ENCODE measurements at regions not wholly inside any gene's neighbourhood (a gene's known extent, or its start where the extent isn't known, plus 50 kb on each side); places are given as distances from the start of the nearest gene placed in this dataset.

- H3K36me3 ChIP-seq (ENCODE audit: control insufficient read depth in 1 of 2, insufficient read depth in 2 of 2, low read length in 2 of 2), result no peaks in the 10 kb centered on the region
- no peak overlapping the region for H3K4me3 ChIP-seq (ENCODE audit: low read depth in 1 of 2, low read length in 2 of 2)
- no peak overlapping the region for H3K9ac ChIP-seq (ENCODE audit: low read depth in 1 of 2, low read length in 2 of 2)
- H3K27ac ChIP-seq (ENCODE audit: low read depth, low read length), result no peak overlapping the region
- H3K4me1 ChIP-seq (ENCODE audit: control insufficient read depth in 1 of 2, insufficient read depth in 2 of 2, low read length in 2 of 2), result no peaks in the 10 kb centered on the region
- no peaks in the 10 kb centered on the region for H3K27me3 ChIP-seq (ENCODE audit: control insufficient read depth in 1 of 2, insufficient read depth in 2 of 2, low read length in 2 of 2)
- H3K9me3 ChIP-seq (ENCODE audit: control insufficient read depth in 1 of 2, low read length in 2 of 2), result peaks cover 0 to 3% of the 10 kb centered on the region in 2 donors
These were observed 248.8 kb upstream of the CDIN1 start for GRCh38 chr15:36330598-36330997.

DNA sequence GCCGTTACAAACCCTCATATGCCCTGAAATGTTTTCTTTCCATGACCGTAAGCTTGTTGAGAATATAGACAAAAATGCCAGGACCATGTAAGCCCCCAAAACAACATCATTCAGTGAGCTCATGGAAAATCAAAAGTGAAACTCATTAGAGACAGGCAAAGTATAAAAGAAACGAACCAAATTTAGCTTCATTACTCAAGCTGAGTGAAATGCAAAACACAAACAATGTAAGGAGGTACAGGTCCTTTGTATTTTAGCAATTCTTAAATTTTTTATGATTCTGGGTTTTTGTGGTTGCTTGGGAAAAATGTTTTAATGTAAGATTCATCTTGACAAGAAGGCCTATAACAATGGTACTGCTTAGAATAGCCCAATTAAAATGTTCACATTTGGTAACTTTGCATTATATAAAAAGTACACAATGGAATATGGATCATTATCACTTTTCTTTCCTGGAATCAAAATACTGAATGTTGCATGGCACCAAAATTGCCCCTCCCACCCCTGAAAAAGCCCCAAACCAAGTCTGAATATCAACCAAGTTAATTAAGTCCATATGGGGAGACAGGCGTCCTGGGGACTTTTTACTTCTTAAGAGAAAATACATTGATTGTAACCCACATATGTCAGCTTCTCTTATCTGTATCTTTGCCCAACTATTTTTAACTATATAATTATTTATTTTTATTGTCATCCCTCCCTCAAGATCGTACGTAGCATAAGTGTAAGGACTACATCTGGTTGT lies 247.7 kb upstream of the CDIN1 start:
- no peaks in the 10 kb centered on the region for H3K36me3 ChIP-seq (ENCODE audit: control insufficient read depth in 1 of 2, insufficient read depth in 2 of 2, low read length in 2 of 2)
- no peaks in the 10 kb centered on the region for H3K27me3 ChIP-seq (ENCODE audit: control insufficient read depth in 1 of 2, insufficient read depth in 2 of 2, low read length in 2 of 2)
- no peak overlapping the region for H3K9ac ChIP-seq (ENCODE audit: low read depth in 1 of 2, low read length in 2 of 2)
- no peaks in the 10 kb centered on the region for H3K4me1 ChIP-seq (ENCODE audit: control insufficient read depth in 1 of 2, insufficient read depth in 2 of 2, low read length in 2 of 2)
- peak overlapping the region in 1 of 2 donors; percentile 43 for H3K4me3 ChIP-seq (ENCODE audit: low read depth in 1 of 2, low read length in 2 of 2)
- no peaks in the 10 kb centered on the region for H3K9me3 ChIP-seq (ENCODE audit: control insufficient read depth in 1 of 2, low read length in 2 of 2)
- no peak overlapping the region for H3K27ac ChIP-seq (ENCODE audit: low read depth, low read length)

DNA sequence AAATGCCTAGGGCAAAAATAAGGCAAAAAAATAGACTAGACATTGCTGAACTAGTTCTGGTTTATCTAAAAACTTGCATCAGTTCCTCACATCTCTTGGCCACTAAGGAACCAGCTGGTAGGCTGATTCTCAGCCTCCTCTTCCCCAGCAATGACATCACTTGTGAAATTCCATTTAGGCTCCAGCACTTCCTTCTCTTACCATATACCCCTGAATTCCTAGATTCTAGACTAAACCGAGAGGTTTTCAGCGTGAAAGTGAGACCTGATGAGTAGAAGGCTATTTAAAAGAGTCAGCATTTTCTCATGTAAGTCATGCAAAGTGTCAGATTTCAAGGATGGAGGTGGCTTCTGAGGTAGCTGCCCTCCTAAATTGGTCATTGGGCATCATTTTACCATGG lies 247.1 kb upstream of the CDIN1 start:
- Histone ChIP-seq H3K36me3 (ENCODE audit: control insufficient read depth in 1 of 2, insufficient read depth in 2 of 2, low read length in 2 of 2) (no peaks in the 10 kb centered on the region), H3K4me1 (ENCODE audit: control insufficient read depth in 1 of 2, insufficient read depth in 2 of 2, low read length in 2 of 2) (no peaks in the 10 kb centered on the region), H3K27ac (ENCODE audit: low read depth, low read length) (no peak overlapping the region), H3K9ac (ENCODE audit: low read depth in 1 of 2, low read length in 2 of 2) (no peak overlapping the region), H3K27me3 (ENCODE audit: control insufficient read depth in 1 of 2, insufficient read depth in 2 of 2, low read length in 2 of 2) (no peaks in the 10 kb centered on the region), H3K9me3 (ENCODE audit: control insufficient read depth in 1 of 2, low read length in 2 of 2) (no peaks in the 10 kb centered on the region), H3K4me3 (ENCODE audit: low read depth in 1 of 2, low read length in 2 of 2) (no peak overlapping the region)

- no peaks in the 10 kb centered on the region for H3K36me3 ChIP-seq (ENCODE audit: control insufficient read depth in 1 of 2, insufficient read depth in 2 of 2, low read length in 2 of 2)
- no peak overlapping the region for H3K27ac ChIP-seq (ENCODE audit: low read depth, low read length)
- H3K4me3 ChIP-seq (ENCODE audit: low read depth in 1 of 2, low read length in 2 of 2), result no peak overlapping the region
- no peaks in the 10 kb centered on the region for H3K9me3 ChIP-seq (ENCODE audit: control insufficient read depth in 1 of 2, low read length in 2 of 2)
- H3K4me1 ChIP-seq (ENCODE audit: control insufficient read depth in 1 of 2, insufficient read depth in 2 of 2, low read length in 2 of 2), result no peaks in the 10 kb centered on the region
- no peaks in the 10 kb centered on the region for H3K27me3 ChIP-seq (ENCODE audit: control insufficient read depth in 1 of 2, insufficient read depth in 2 of 2, low read length in 2 of 2)
- H3K9ac ChIP-seq (ENCODE audit: low read depth in 1 of 2, low read length in 2 of 2), result no peak overlapping the region
These were observed 246.5 kb upstream of the CDIN1 start for GRCh38 chr15:36332896-36333295.

DNA sequence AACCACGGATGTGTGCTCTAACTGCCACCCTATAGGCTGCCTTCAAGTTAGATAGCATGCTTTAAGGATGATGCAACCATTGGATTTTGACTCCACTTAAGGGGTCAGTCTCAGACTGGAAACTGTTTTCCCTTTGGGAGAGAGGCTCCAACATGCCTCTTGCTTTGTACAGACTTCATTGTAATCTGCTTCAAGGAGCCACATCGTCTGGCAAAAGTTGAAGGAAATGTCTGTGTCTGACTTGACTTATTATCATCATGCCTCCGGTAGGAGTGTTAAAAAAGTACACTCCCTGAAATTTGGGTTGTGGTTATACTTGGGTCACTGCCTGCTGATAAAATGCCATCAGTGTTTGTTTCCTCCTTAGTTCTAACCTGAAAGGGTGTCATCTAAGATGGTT lies 245.4 kb upstream of the CDIN1 start:
- H3K4me3 ChIP-seq (ENCODE audit: low read depth in 1 of 2, low read length in 2 of 2), result no peak overlapping the region
- no peaks in the 10 kb centered on the region for H3K27me3 ChIP-seq (ENCODE audit: control insufficient read depth in 1 of 2, insufficient read depth in 2 of 2, low read length in 2 of 2)
- H3K4me1 ChIP-seq (ENCODE audit: control insufficient read depth in 1 of 2, insufficient read depth in 2 of 2, low read length in 2 of 2), result no peaks in the 10 kb centered on the region
- H3K36me3 ChIP-seq (ENCODE audit: control insufficient read depth in 1 of 2, insufficient read depth in 2 of 2, low read length in 2 of 2), result no peaks in the 10 kb centered on the region
- no peak overlapping the region for H3K27ac ChIP-seq (ENCODE audit: low read depth, low read length)
- H3K9ac ChIP-seq (ENCODE audit: low read depth in 1 of 2, low read length in 2 of 2), result no peak overlapping the region
- H3K9me3 ChIP-seq (ENCODE audit: control insufficient read depth in 1 of 2, low read length in 2 of 2), result no peaks in the 10 kb centered on the region

GRCh38 chr15:36335224-36335623 lies 244.2 kb upstream of the CDIN1 start:
- H3K9ac ChIP-seq (ENCODE audit: low read depth in 1 of 2, low read length in 2 of 2), result no peak overlapping the region
- no peak overlapping the region for H3K4me3 ChIP-seq (ENCODE audit: low read depth in 1 of 2, low read length in 2 of 2)
- no peaks in the 10 kb centered on the region for H3K27me3 ChIP-seq (ENCODE audit: control insufficient read depth in 1 of 2, insufficient read depth in 2 of 2, low read length in 2 of 2)
- H3K4me1 ChIP-seq (ENCODE audit: control insufficient read depth in 1 of 2, insufficient read depth in 2 of 2, low read length in 2 of 2), result no peaks in the 10 kb centered on the region
- no peaks in the 10 kb centered on the region for H3K36me3 ChIP-seq (ENCODE audit: control insufficient read depth in 1 of 2, insufficient read depth in 2 of 2, low read length in 2 of 2)
- no peak overlapping the region for H3K27ac ChIP-seq (ENCODE audit: low read depth, low read length)
- H3K9me3 ChIP-seq (ENCODE audit: control insufficient read depth in 1 of 2, low read length in 2 of 2), result no peaks in the 10 kb centered on the region

DNA sequence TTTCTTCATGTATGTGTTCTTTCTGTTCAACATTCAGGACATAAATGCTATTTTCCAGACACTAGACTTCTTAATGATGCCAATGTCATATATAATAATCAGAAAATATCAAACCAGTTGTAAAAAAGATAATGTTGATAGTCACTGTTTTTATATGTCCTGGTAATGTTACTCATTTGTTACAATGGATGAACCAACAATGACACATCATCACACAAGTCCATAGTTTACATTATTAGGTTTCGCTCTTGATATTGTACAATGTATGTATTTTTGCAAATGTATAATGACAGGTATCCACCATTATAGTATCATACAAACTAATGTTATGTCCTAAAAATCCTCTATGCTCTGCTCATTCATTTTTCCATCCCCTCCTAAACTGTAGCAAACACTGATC lies 243.8 kb upstream of the CDIN1 start:
- no peak overlapping the region for H3K27ac ChIP-seq (ENCODE audit: low read depth, low read length)
- H3K9ac ChIP-seq (ENCODE audit: low read depth in 1 of 2, low read length in 2 of 2), result no peak overlapping the region
- no peak overlapping the region for H3K4me3 ChIP-seq (ENCODE audit: low read depth in 1 of 2, low read length in 2 of 2)

GRCh38 chr15:36344887-36345286 lies 234.5 kb upstream of the CDIN1 start:
- Histone ChIP-seq H3K4me1 (ENCODE audit: control insufficient read depth in 1 of 2, insufficient read depth in 2 of 2, low read length in 2 of 2) (no peaks in the 10 kb centered on the region), H3K9me3 (ENCODE audit: control insufficient read depth in 1 of 2, low read length in 2 of 2) (no peaks in the 10 kb centered on the region), H3K27me3 (ENCODE audit: control insufficient read depth in 1 of 2, insufficient read depth in 2 of 2, low read length in 2 of 2) (no peaks in the 10 kb centered on the region), H3K27ac (ENCODE audit: low read depth, low read length) (no peak overlapping the region), H3K9ac (ENCODE audit: low read depth in 1 of 2, low read length in 2 of 2) (no peak overlapping the region), H3K4me3 (ENCODE audit: low read depth in 1 of 2, low read length in 2 of 2) (no peak overlapping the region), H3K36me3 (ENCODE audit: control insufficient read depth in 1 of 2, insufficient read depth in 2 of 2, low read length in 2 of 2) (no peaks in the 10 kb centered on the region)

More for the DNA sequence above, 243.8 kb upstream of the CDIN1 start:
- H3K4me1 ChIP-seq (ENCODE audit: control insufficient read depth in 1 of 2, insufficient read depth in 2 of 2, low read length in 2 of 2), result no peaks in the 10 kb centered on the region
- H3K9me3 ChIP-seq (ENCODE audit: control insufficient read depth in 1 of 2, low read length in 2 of 2), result no peaks in the 10 kb centered on the region
- no peaks in the 10 kb centered on the region for H3K36me3 ChIP-seq (ENCODE audit: control insufficient read depth in 1 of 2, insufficient read depth in 2 of 2, low read length in 2 of 2)
- no peaks in the 10 kb centered on the region for H3K27me3 ChIP-seq (ENCODE audit: control insufficient read depth in 1 of 2, insufficient read depth in 2 of 2, low read length in 2 of 2)

DNA sequence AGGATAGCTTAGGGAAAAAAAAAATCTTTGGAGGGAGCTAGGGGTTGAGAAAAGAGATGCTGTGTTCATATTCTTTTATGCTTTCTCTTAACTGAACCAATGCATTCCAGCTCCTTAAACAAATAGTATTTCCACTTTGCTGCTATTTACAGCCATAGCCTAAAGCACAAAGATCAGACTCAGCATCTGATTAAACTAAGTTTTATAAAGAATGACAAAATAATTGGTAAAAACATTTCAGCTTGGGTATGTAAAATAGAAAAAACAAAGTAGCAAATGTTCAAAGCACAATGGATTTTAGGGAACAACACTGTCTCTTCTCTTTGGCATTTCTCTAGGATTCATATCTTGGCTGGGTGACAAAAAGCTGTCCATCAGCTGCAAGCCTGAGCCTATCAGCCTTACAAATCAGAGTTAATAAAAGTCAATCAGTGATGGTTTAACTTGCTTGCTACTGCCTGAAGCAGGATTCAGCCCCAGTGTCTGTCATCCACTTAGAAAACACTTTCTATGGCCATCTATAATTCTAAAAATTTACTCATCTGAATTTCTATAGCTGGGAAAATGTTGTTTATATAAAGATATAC lies 232.1 kb upstream of the CDIN1 start:
- H3K4me3 ChIP-seq (ENCODE audit: low read depth in 1 of 2, low read length in 2 of 2), result no peak overlapping the region
- H3K27me3 ChIP-seq (ENCODE audit: control insufficient read depth in 1 of 2, insufficient read depth in 2 of 2, low read length in 2 of 2), result no peaks in the 10 kb centered on the region
- no peaks in the 10 kb centered on the region for H3K9me3 ChIP-seq (ENCODE audit: control insufficient read depth in 1 of 2, low read length in 2 of 2)
- no peak overlapping the region for H3K9ac ChIP-seq (ENCODE audit: low read depth in 1 of 2, low read length in 2 of 2)
- no peak overlapping the region for H3K27ac ChIP-seq (ENCODE audit: low read depth, low read length)
- H3K4me1 ChIP-seq (ENCODE audit: control insufficient read depth in 1 of 2, insufficient read depth in 2 of 2, low read length in 2 of 2), result no peaks in the 10 kb centered on the region
- no peaks in the 10 kb centered on the region for H3K36me3 ChIP-seq (ENCODE audit: control insufficient read depth in 1 of 2, insufficient read depth in 2 of 2, low read length in 2 of 2)

DNA sequence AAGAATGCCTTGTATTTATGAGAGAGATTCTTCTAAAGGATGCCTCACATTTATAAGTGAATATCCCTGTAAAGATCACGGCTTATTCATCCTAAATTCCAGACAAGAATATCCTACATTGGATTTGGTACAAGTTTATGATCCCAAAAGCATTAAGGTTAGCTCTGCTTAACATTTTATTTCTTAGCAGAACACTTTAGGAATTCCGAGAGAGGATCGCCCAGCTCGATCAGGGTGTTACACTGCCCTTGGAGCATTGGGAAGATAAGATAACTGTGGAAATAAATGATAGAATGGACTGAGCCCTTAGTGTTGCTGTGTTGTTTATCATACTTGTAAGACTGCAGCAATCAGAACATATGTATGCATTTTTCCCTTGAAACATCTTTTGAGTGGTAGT lies 223.0 kb upstream of the CDIN1 start:
- no peak overlapping the region for H3K9ac ChIP-seq (ENCODE audit: low read depth in 1 of 2, low read length in 2 of 2)
- H3K9me3 ChIP-seq (ENCODE audit: control insufficient read depth in 1 of 2, low read length in 2 of 2), result no peaks in the 10 kb centered on the region
- H3K27ac ChIP-seq (ENCODE audit: low read depth, low read length), result no peak overlapping the region
- no peaks in the 10 kb centered on the region for H3K27me3 ChIP-seq (ENCODE audit: control insufficient read depth in 1 of 2, insufficient read depth in 2 of 2, low read length in 2 of 2)
- H3K4me3 ChIP-seq (ENCODE audit: low read depth in 1 of 2, low read length in 2 of 2), result no peak overlapping the region
- no peaks in the 10 kb centered on the region for H3K36me3 ChIP-seq (ENCODE audit: control insufficient read depth in 1 of 2, insufficient read depth in 2 of 2, low read length in 2 of 2)
- H3K4me1 ChIP-seq (ENCODE audit: control insufficient read depth in 1 of 2, insufficient read depth in 2 of 2, low read length in 2 of 2), result peaks cover 0 to 6% of the 10 kb centered on the region in 2 donors

Measured in duodenal mucosa (tissue), 2 donors.